Panc1 (cell line): ENCODE measurements at regions not wholly inside any gene's neighbourhood (a gene's known extent, or its start where the extent isn't known, plus 50 kb on each side); places are given as distances from the start of the nearest gene placed in this dataset.

Source experiments
- ATAC-seq: fragments of 200-7000 bp; cut with Tn5 transposase; 2 replicates; pipeline ENCODE4 v1.9.1; 2020; ENCODE audit warnings: mild to moderate bottlenecking, moderate library complexity
- BruUV-seq: library from RNA; stranded (reverse); fragments of 400-500 nt; replicated peaks from 2 replicates; lab custom pipeline; 2021; lab: Mats Ljungman, UMichigan
- CTCF ChIA-PET: fragments of 300-600 bp; sonication (Branson Sonifier 250); formaldehyde crosslinking; loops from one replicate; lab custom pipeline; 2022; ENCODE audit warnings: antibody characterized with exemption; lab: Charles Lee
- POLR2A ChIA-PET: fragments of 300-600 bp; sonication (Branson Sonifier 250); formaldehyde crosslinking; loops from one replicate; lab custom pipeline; 2022; ENCODE audit warnings: antibody characterized with exemption; lab: Charles Lee
- DNase-seq: peaks from one replicate; pipeline ENCODE4 v3.0.0-alpha.2; 2010; ENCODE audit warnings: low read depth, low spot score
- H3K27ac ChIP-seq: 2 replicates; pipeline ENCODE4 v1.5.1; 2011; ENCODE audit warnings: mild to moderate bottlenecking, low read length, inconsistent platforms
- H3K27me3 ChIP-seq: fragments of 200-500 bp; sonication (Bioruptor generic); 2 replicates; pipeline ENCODE4 v1.6.0; 2014; ENCODE audit warnings: low read length, inconsistent platforms; ENCODE audit not compliant: control insufficient read depth, insufficient read depth
- H3K36me3 ChIP-seq: fragments of 200-500 bp; sonication (Bioruptor generic); 2 replicates; pipeline ENCODE4 v1.5.1; 2014; ENCODE audit warnings: inconsistent platforms, mild to moderate bottlenecking, low read length, moderate library complexity; ENCODE audit not compliant: control insufficient read depth, insufficient read depth
- H3K4me1 ChIP-seq: 2 replicates; pipeline ENCODE4 v1.5.1; 2011; ENCODE audit warnings: inconsistent platforms, mild to moderate bottlenecking, low read length, moderate library complexity; ENCODE audit not compliant: control insufficient read depth, insufficient read depth
- H3K4me3 ChIP-seq, 2 experiments: 2 replicates each; pipeline ENCODE4 v1.5.1; 2011 to 2012; ENCODE audit warnings: low read depth in 2 of 2, low read length in 2 of 2, mild to moderate bottlenecking in 2 of 2, inconsistent platforms in 1 of 2, moderate library complexity in 1 of 2
- H3K9me3 ChIP-seq: fragments of 200-500 bp; sonication (Bioruptor generic); 2 replicates; pipeline ENCODE4 v1.5.1; 2014; ENCODE audit warnings: low read depth, mild to moderate bottlenecking, inconsistent platforms, low read length, moderate library complexity; ENCODE audit not compliant: control insufficient read depth, insufficient read depth
- CTCF ChIP-seq: fragments of 450-650 bp; IDR thresholded peaks from 2 replicates; pipeline ENCODE4 v1.5.1; 2017; ENCODE audit warnings: mild to moderate bottlenecking
- POLR2AphosphoS5 ChIP-seq: IDR thresholded peaks from 2 replicates; pipeline ENCODE4 v1.6.1; 2012; ENCODE audit warnings: mild to moderate bottlenecking, low read depth, low read length, moderate library complexity
- SIN3A ChIP-seq: IDR thresholded peaks from 2 replicates; pipeline ENCODE4 v1.6.1; 2012; ENCODE audit warnings: low read depth, mild to moderate bottlenecking, low read length, moderate library complexity, borderline replicate concordance; ENCODE audit not compliant: insufficient read depth
- TCF7L2 ChIP-seq: IDR thresholded peaks from 2 replicates; pipeline ENCODE4 v1.6.1; 2011; ENCODE audit warnings: mild to moderate bottlenecking, low read depth, low read length, inconsistent platforms
- in situ Hi-C: cut with HindIII; loops from 2 replicates; pipeline ENCODE4 v1.10.0; 2016; ENCODE audit warnings: low sequenced_read_pairs, low pct_unique_long_range_greater_than_20kb
- intact Hi-C: fragments of 100-400 bp; cut with micrococcal nuclease; formaldehyde crosslinking; loops from one replicate; pipeline ENCODE4 v1.10.0; 2022; ENCODE audit not compliant: unreplicated experiment
- TF ChIP-seq, protein P1 (sequence below), 2 experiments: IDR thresholded peaks; 2 replicates each; pipeline ENCODE4 v1.6.1; 2011 to 2012; ENCODE audit warnings: low read depth in 2 of 2, control low read depth in 1 of 2, low read length in 1 of 2, mild to moderate bottlenecking in 1 of 2, moderate library complexity in 1 of 2; ENCODE audit not compliant: insufficient read depth in 1 of 2

GRCh38 chr4:43223820-43224219 is 331.3 kb downstream of the GRXCR1 start:
- Histone ChIP-seq H3K4me3 (no peak overlapping the region), H3K4me1 (no peaks in the 10 kb centered on the region), H3K36me3 (no peaks in the 10 kb centered on the region), H3K27me3 (no peaks in the 10 kb centered on the region), H3K27ac (no peak overlapping the region), H3K9me3 (no peaks in the 10 kb centered on the region)
- DNase-seq (no peak), ATAC-seq (no peak)
- intact Hi-C loops (no loop called here), in situ Hi-C loops (no loop called here)
- POLR2A ChIA-PET = no interaction called here
- no peak for TF ChIP-seq TCF7L2
- CTCF ChIA-PET = no interaction called here
- no TSS peak for BruUV-seq

- ATAC-seq (no peak), DNase-seq (no peak)
- Histone ChIP-seq H3K4me3 (no peak overlapping the region), H3K9me3 (no peaks in the 10 kb centered on the region), H3K27ac (no peak overlapping the region), H3K4me1 (no peaks in the 10 kb centered on the region), H3K27me3 (no peaks in the 10 kb centered on the region), H3K36me3 (no peaks in the 10 kb centered on the region)
- ChIA-PET POLR2A (no interaction called here), CTCF (no interaction called here)
- no TSS peak for BruUV-seq
- in situ Hi-C loops = no loop called here
- intact Hi-C loops = no loop called here
- TF ChIP-seq POLR2AphosphoS5 (no peak), SIN3A (no peak), TCF7L2 (no peak), CTCF (no peak)
- TF ChIP-seq, protein P1, sequence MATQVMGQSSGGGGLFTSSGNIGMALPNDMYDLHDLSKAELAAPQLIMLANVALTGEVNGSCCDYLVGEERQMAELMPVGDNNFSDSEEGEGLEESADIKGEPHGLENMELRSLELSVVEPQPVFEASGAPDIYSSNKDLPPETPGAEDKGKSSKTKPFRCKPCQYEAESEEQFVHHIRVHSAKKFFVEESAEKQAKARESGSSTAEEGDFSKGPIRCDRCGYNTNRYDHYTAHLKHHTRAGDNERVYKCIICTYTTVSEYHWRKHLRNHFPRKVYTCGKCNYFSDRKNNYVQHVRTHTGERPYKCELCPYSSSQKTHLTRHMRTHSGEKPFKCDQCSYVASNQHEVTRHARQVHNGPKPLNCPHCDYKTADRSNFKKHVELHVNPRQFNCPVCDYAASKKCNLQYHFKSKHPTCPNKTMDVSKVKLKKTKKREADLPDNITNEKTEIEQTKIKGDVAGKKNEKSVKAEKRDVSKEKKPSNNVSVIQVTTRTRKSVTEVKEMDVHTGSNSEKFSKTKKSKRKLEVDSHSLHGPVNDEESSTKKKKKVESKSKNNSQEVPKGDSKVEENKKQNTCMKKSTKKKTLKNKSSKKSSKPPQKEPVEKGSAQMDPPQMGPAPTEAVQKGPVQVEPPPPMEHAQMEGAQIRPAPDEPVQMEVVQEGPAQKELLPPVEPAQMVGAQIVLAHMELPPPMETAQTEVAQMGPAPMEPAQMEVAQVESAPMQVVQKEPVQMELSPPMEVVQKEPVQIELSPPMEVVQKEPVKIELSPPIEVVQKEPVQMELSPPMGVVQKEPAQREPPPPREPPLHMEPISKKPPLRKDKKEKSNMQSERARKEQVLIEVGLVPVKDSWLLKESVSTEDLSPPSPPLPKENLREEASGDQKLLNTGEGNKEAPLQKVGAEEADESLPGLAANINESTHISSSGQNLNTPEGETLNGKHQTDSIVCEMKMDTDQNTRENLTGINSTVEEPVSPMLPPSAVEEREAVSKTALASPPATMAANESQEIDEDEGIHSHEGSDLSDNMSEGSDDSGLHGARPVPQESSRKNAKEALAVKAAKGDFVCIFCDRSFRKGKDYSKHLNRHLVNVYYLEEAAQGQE (IDR thresholded peaks at IDR 0.05; ENCODE audit: insufficient read depth in 1 of 2, low read depth in 2 of 2, low read length in 1 of 2) = no peak
These were observed 332.0 kb downstream of the GRXCR1 start for GRCh38 chr4:43224559-43224958.

- intact Hi-C loops = no loop called here
- DNase-seq (no peak), ATAC-seq (no peak)
- H3K36me3 ChIP-seq = no peaks in the 10 kb centered on the region
- TF ChIP-seq TCF7L2 (no peak), POLR2AphosphoS5 (no peak), CTCF (no peak), SIN3A (no peak)
- TF ChIP-seq, protein P1 (IDR thresholded peaks at IDR 0.05; ENCODE audit: insufficient read depth in 1 of 2, low read depth in 2 of 2, low read length in 1 of 2) = no peak
- H3K4me1 ChIP-seq = no peaks in the 10 kb centered on the region
- no peak overlapping the region for H3K4me3 ChIP-seq
- in situ Hi-C loops = no loop called here
- ChIA-PET POLR2A (no interaction called here), CTCF (no interaction called here)
- H3K27me3 ChIP-seq = no peaks in the 10 kb centered on the region
- no TSS peak for BruUV-seq
- no peak overlapping the region for H3K27ac ChIP-seq
- no peaks in the 10 kb centered on the region for H3K9me3 ChIP-seq
These were observed 340.8 kb downstream of the GRXCR1 start for GRCh38 chr4:43233321-43233720.
